H54 (cell line): ENCODE measurements at regions not wholly inside any gene's neighbourhood (a gene's known extent, or its start where the extent isn't known, plus 50 kb on each side); places are given as distances from the start of the nearest gene placed in this dataset.

ENCODE experiments used
- DNase-seq: peaks from one replicate; pipeline ENCODE4 v3.0.0; 2011; ENCODE audit warnings: low spot score, mixed read lengths; ENCODE audit not compliant: insufficient read length
- FAIRE-seq: peaks from 3 replicates; lab custom pipeline; 2011; peaks lifted over from hg19 to GRCh38; lab: Jason Lieb, UNC
- POLR2A ChIP-seq: IDR thresholded peaks from 2 replicates; pipeline ENCODE4 v1.6.1; 2011; ENCODE audit warnings: low read depth, mild to moderate bottlenecking, low read length

DNA sequence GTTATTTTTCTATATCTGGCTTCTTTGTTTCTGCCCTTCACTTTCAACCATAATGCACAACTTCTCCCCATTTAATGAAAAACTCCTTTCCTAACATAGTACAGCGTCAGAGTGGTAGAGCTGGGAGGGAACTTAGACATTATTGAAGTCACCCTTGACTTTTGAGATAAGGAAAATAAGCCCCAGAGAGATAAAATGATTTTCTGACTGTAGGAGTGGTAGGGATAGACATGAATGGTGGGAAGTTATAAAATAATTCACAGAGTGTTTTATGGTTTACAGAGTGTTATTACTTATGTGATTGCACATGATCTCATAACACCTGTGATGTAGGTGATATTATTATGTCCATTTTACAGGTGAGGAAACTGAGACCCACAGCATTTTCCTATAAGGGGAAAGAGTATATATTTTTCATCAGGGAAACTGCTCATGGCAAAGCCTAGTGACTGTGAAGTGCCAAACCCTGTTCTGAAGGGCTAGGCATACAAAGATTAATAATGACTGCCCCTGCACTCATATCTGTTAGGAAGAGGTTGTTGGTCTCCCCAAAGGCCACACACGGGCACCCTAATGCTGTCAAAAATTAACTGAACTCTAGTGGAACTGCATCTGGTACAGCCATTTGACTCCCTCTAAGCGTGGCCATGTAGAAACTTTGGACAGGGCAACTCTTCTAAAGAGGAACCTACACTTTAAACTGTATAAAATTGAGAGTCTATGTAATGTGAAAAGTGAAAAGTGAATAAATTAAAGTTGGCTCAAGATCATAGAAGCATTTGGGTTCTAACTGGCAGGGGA is 61.1 kb upstream of the PICALM start:
- no peak for FAIRE-seq
- no peak for DNase-seq
- no peak for TF ChIP-seq POLR2A

DNA sequence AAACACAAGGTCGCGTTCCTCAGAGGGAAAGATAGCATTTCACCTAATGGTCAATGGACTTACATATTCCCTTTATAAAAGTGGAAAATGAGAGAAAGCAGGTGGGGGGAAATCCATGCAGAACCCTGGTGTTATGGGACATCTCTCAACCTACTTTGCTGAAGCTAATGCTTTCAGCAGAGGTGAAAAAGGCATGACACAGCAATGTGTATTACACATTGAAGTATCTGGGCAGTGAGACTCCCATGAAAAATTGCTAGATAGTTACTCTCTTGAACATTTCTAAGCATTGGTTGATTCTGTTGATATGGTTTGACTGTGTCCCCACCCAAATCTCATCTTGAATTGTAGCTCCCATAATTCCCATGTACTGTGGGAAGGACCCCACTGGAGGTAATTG is 60.0 kb upstream of the PICALM start:
- no peak for DNase-seq
- TF ChIP-seq POLR2A, result no peak
- FAIRE-seq, result no peak

DNA sequence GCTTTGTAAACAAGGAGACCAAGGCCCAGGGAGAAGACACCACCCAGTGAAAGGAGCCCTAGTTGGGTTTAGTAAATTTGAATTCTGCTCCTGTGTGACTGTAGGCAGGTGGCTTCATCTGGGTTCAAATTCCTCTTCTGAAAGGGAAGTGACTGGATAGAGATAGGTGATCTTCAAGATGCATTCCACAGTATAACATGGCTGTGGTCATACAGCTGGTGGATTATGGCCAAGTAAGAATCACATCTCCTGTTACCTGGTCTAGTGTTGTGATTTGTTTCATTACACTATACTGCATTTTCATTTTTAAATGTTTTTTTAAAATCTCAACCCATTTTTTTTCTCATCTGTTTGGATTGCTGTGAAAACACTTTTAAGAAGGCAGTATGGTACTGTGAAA is 58.0 kb upstream of the PICALM start:
- FAIRE-seq (peak; percentile 50), DNase-seq (no peak)
- no peak for TF ChIP-seq POLR2A

DNA sequence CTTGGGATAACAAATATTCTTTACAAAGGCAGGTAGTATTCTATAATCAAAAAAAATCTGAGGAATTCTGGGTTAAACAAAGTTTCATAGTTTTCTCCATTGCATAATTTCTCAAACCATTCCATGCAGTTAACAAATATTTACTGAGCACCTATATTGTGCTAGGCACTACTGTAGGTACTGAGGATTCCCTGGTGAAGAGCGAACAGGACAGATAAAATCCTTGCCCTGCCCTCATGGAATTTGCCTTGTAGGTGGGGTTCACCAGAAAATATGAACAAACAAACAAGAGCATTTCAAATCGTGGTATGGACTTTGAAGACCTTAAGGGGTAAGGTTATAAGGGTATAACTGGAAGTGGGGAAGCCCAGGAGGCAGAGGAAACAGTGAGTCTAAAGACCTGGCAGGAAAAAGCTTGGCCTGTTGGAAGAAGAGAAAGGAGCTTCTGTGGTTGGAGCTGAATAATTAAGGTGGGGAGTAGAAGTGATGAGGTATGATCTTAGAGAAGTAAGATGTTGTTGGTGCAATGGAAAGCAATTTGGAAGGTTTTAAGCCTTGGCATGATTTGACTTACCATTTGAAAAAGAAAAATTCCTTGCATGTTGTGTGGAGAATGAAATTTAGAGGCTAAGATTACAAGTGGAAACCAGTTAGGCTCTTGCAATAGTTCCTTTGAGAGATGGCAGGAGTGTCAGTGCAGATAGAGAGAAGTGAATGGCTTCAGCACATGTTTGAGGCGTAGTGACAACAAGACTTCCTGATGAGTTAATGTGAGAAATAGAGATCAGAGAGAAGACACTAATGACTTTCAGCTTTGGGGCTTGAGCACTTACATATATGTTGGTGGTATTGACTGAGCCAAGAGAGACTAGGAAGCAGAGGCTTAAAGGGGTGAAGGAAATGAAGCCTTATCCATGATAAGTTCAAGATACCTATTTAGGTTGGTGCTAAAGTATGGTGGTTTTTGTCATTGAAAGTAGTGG is 55.7 kb upstream of the PICALM start:
- FAIRE-seq, result peak; percentile 70
- DNase-seq, result no peak
- TF ChIP-seq POLR2A, result no peak

GRCh38 chr11:86122773-86123172 is 53.9 kb upstream of the PICALM start:
- no peak for FAIRE-seq
- DNase-seq, result no peak
- no peak for TF ChIP-seq POLR2A

GRCh38 chr11:86120807-86121206 is 51.9 kb upstream of the PICALM start:
- no peak for DNase-seq
- FAIRE-seq, result no peak
- no peak for TF ChIP-seq POLR2A

- FAIRE-seq (no peak), DNase-seq (no peak)
- TF ChIP-seq POLR2A, result no peak
Measured at GRCh38 chr11:86119906-86120305, 51.0 kb upstream of the PICALM start.

DNA sequence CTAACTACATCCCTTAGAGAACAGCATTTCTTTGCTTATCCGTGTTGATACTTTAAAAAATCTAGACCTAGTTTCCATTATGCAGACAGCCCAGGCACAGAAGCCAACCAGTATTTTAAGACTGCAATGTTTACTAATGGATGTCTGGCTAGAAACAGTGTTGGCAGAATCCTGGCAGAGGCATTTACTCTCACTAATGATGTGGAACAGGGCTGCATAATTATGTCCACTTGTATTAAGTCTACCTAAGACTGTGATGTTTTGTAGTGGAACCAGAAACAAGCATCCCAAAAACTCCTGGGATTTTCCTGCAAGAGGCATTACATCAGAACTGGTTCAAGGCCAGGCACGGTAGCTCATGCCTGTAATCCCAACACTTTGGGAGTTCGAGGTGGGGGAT is 50.2 kb upstream of the PICALM start:
- FAIRE-seq, result no peak
- DNase-seq, result no peak
- no peak for TF ChIP-seq POLR2A
